ENCODE measurements at regions not wholly inside any gene's neighbourhood (a gene's known extent, or its start where the extent isn't known, plus 50 kb on each side); places are given as distances from the start of the nearest gene placed in this dataset.

DNA sequence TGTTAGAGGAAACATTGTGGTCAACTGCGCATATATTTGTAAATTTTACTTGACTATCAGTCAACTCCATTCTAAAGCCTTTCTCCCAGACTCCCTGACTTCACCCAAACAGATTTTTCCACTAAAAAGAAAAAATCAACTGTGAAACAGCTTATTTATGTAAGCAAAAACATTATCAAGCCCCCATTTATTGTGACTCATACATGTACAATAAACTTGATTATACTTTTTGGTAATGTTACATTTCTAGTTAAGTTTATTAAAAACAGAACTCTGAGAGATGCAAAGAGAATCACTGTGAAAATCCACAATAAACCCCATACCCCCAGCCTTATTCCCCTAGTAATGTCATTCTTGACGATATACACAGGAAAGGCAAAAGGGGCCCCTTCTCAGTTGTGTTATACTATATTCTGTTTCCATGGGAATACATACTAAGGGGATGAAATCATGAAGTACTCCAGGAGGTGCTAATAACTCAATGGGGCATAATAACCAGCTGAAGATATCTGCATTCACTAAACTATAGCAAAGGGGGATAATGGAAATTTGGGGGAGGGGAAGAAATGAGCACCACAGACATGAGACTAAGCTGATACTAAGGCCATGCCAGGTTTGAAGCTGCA, 616.0 kb downstream of the ACTL7B start:
- H3K18ac ChIP-seq (ENCODE audit: low read depth, low read length) = no peak overlapping the region
- DNase-seq (no peak), ATAC-seq (ENCODE audit: low read depth) (no peak)
- H3K4me2 ChIP-seq (ENCODE audit: low read depth, low read length) = no peak overlapping the region
- no peak overlapping the region for H2AK5ac ChIP-seq (ENCODE audit: low read depth, low read length)
- no peak overlapping the region for H3K14ac ChIP-seq (replicated peaks; ENCODE audit: low read depth, low read length)
- H2AFZ ChIP-seq (replicated peaks; ENCODE audit: low read length, poor library complexity) = no peak overlapping the region
- intact Hi-C loops (cut with micrococcal nuclease) = no loop called here
- no peak overlapping the region for H3K4ac ChIP-seq (ENCODE audit: low read depth, low read length)
- H4K20me1 ChIP-seq (ENCODE audit: insufficient read depth, low read length) = no peaks in the 10 kb centered on the region
- POLR2A ChIA-PET (ENCODE audit: unreplicated experiment) = interaction anchor here (0.7 kb wide), 1 partner anchor 736 kb away, joined by 13 read pairs; no protein-coding TSS in a partner anchor
- BruUV-seq (replicated peaks) = no TSS peak
- H2BK120ac ChIP-seq (ENCODE audit: low read depth, low read length) = no peak overlapping the region
- H3K9ac ChIP-seq (ENCODE audit: low read depth, low read length) = no peak overlapping the region
- CTCF ChIA-PET = no interaction called here
- TF ChIP-seq MAFK (IDR thresholded peaks at IDR 0.05; ENCODE audit: low read depth, low read length) (no peak), RAD21 (IDR thresholded peaks at IDR 0.05; ENCODE audit: low read length) (no peak), CEBPB (IDR thresholded peaks at IDR 0.05; ENCODE audit: low read depth, low read length) (no peak), POLR2A (IDR thresholded peaks at IDR 0.05; ENCODE audit: low read depth, low read length) (no peak), MXI1 (IDR thresholded peaks at IDR 0.05; ENCODE audit: borderline replicate concordance, low read depth, low read length) (no peak), FOS (IDR thresholded peaks at IDR 0.05; ENCODE audit: low read depth, low read length) (no peak), RFX5 (IDR thresholded peaks at IDR 0.05; ENCODE audit: low read depth, low read length) (no peak), SMC3 (IDR thresholded peaks at IDR 0.05; ENCODE audit: low read depth, low read length) (no peak), MAZ (IDR thresholded peaks at IDR 0.05; ENCODE audit: borderline replicate concordance, low read depth, low read length) (no peak), CHD1 (IDR thresholded peaks at IDR 0.05; ENCODE audit: low read depth, low read length) (no peak), RCOR1 (IDR thresholded peaks at IDR 0.05; ENCODE audit: insufficient replicate concordance, low read length) (no peak), NFE2L2 (IDR thresholded peaks at IDR 0.05; ENCODE audit: low read depth, low read length) (no peak), BHLHE40 (IDR thresholded peaks at IDR 0.05; ENCODE audit: low read depth, low read length) (no peak)
- TF ChIP-seq, protein P1, sequence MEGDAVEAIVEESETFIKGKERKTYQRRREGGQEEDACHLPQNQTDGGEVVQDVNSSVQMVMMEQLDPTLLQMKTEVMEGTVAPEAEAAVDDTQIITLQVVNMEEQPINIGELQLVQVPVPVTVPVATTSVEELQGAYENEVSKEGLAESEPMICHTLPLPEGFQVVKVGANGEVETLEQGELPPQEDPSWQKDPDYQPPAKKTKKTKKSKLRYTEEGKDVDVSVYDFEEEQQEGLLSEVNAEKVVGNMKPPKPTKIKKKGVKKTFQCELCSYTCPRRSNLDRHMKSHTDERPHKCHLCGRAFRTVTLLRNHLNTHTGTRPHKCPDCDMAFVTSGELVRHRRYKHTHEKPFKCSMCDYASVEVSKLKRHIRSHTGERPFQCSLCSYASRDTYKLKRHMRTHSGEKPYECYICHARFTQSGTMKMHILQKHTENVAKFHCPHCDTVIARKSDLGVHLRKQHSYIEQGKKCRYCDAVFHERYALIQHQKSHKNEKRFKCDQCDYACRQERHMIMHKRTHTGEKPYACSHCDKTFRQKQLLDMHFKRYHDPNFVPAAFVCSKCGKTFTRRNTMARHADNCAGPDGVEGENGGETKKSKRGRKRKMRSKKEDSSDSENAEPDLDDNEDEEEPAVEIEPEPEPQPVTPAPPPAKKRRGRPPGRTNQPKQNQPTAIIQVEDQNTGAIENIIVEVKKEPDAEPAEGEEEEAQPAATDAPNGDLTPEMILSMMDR (conservative IDR thresholded peaks at IDR 0.05; ENCODE audit: low read depth, low read length) = no peak
- TF ChIP-seq, protein P2, sequence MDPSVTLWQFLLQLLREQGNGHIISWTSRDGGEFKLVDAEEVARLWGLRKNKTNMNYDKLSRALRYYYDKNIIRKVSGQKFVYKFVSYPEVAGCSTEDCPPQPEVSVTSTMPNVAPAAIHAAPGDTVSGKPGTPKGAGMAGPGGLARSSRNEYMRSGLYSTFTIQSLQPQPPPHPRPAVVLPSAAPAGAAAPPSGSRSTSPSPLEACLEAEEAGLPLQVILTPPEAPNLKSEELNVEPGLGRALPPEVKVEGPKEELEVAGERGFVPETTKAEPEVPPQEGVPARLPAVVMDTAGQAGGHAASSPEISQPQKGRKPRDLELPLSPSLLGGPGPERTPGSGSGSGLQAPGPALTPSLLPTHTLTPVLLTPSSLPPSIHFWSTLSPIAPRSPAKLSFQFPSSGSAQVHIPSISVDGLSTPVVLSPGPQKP (IDR thresholded peaks at IDR 0.05; ENCODE audit: borderline replicate concordance, low read depth, low read length) = no peak
- TF ChIP-seq, protein P3, sequence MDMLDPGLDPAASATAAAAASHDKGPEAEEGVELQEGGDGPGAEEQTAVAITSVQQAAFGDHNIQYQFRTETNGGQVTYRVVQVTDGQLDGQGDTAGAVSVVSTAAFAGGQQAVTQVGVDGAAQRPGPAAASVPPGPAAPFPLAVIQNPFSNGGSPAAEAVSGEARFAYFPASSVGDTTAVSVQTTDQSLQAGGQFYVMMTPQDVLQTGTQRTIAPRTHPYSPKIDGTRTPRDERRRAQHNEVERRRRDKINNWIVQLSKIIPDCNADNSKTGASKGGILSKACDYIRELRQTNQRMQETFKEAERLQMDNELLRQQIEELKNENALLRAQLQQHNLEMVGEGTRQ (IDR thresholded peaks at IDR 0.05; ENCODE audit: low read depth, low read length) = no peak
- H3K4me3 ChIP-seq (ENCODE audit: insufficient read depth, low read depth, low read length) = no peak overlapping the region
- H3K4me1 ChIP-seq (ENCODE audit: control insufficient read depth, insufficient read depth, low read length) = peaks cover 2% of the 10 kb centered on the region; the same call in 1 of the 2 replicates
- no peak overlapping the region for H2BK5ac ChIP-seq (ENCODE audit: low read depth, low read length, poor library complexity, severe bottlenecking)
- no peak overlapping the region for H4K5ac ChIP-seq (ENCODE audit: low read depth, low read length)
- H3K9me1 ChIP-seq (ENCODE audit: insufficient read depth, low read length) = no peaks in the 10 kb centered on the region; the same call in 1 of the 2 replicates
- no peak overlapping the region for H4K8ac ChIP-seq (ENCODE audit: low read depth in 2 of 2, low read length in 2 of 2)
- no peak overlapping the region for H4K91ac ChIP-seq (ENCODE audit: insufficient read depth, low read depth, low read length)
- no peak overlapping the region for H3K27ac ChIP-seq (ENCODE audit: insufficient read depth, low read length)
- WGBS, 2 experiments (ENCODE audit: extremely low coverage in 2 of 2, insufficient read length in 1 of 2) = no CpG with 5 or more reads among the region's 2 CpGs
- H3K56ac ChIP-seq (ENCODE audit: extremely low read depth, insufficient read depth, low read length) = no peak overlapping the region
- no peak overlapping the region for H2BK20ac ChIP-seq (ENCODE audit: low read depth, low read length)
- no peak overlapping the region for H2AK9ac ChIP-seq (replicated peaks; ENCODE audit: low read depth, low read length, poor library complexity)
- no peaks in the 10 kb centered on the region for H3K79me1 ChIP-seq (ENCODE audit: low read depth in 1 of 2, low read length in 2 of 2)
- no peaks in the 10 kb centered on the region for H3K9me3 ChIP-seq (ENCODE audit: control insufficient read depth, insufficient read depth, low read length)
- H2BK15ac ChIP-seq (ENCODE audit: low read depth, low read length) = no peak overlapping the region
- H3K27me3 ChIP-seq (ENCODE audit: control insufficient read depth, insufficient read depth, low read length) = no peaks in the 10 kb centered on the region
- H3K36me3 ChIP-seq (ENCODE audit: control insufficient read depth, insufficient read depth, low read length) = no peaks in the 10 kb centered on the region
- in situ Hi-C loops (cut with MboI; ENCODE audit: low sequenced_read_pairs) = no loop called here
- dilution Hi-C loops (cut with HindIII; ENCODE audit: low sequenced_read_pairs, unreplicated experiment) = no loop called here
- no peak overlapping the region for H3K23ac ChIP-seq (ENCODE audit: low read depth, low read length)
